Peyer's patch (tissue), 4 donors: ENCODE measurements at regions not wholly inside any gene's neighbourhood (a gene's known extent, or its start where the extent isn't known, plus 50 kb on each side); places are given as distances from the start of the nearest gene placed in this dataset.
"Not testable (repeated sequence)": the region's sequence is repeated elsewhere in the genome, so short reads cannot be mapped to it uniquely, and the experiment has no call there.

Experiments
- CTCF ChIP-seq, 6 experiments: fragments of 450-650 bp in 4 of 6; fragments of 200-600 bp in 2 of 6; sonication (generic) in 1 of 6; IDR thresholded peaks; one replicate each; pipeline ENCODE4 v1.5.1; 2017 to 2019; ENCODE audit warnings: antibody characterized with exemption in 6 of 6, mild to moderate bottlenecking in 3 of 6, moderate library complexity in 1 of 6
- POLR2A ChIP-seq, 2 donors: fragments of 450-650 bp; IDR thresholded peaks; one replicate each; pipeline ENCODE4 v1.5.1; 2017; ENCODE audit warnings: antibody characterized with exemption in 2 of 2, mild to moderate bottlenecking in 2 of 2, moderate library complexity in 2 of 2

- TF ChIP-seq CTCF, POLR2A (IDR thresholded peaks at IDR 0.05): not testable (repeated sequence)
Measured at GRCh38 chr7:149579365-149579764, 81.8 kb upstream of the ZNF746 start.
